IMR-90 (cell line): ENCODE measurements at regions not wholly inside any gene's neighbourhood (a gene's known extent, or its start where the extent isn't known, plus 50 kb on each side); places are given as distances from the start of the nearest gene placed in this dataset.
"Not testable (repeated sequence)": the region's sequence is repeated elsewhere in the genome, so short reads cannot be mapped to it uniquely, and the experiment has no call there.

Experiments used
- ATAC-seq: fragments of 200-7000 bp; cut with Tn5 transposase; 2 replicates; pipeline ENCODE4 v1.9.1; 2020; ENCODE audit warnings: low read depth, mild to moderate bottlenecking, moderate library complexity
- BruUV-seq: library from RNA; stranded (reverse); fragments of 400-500 nt; replicated peaks from 2 replicates; lab custom pipeline; 2021; lab: Mats Ljungman, UMichigan
- CTCF ChIA-PET: fragments of 300-600 bp; formaldehyde crosslinking; extraction: SDS; loops from one replicate; lab custom pipeline; 2021; ENCODE audit warnings: antibody characterized with exemption; lab: Yijun Ruan, JAX
- POLR2A ChIA-PET: fragments of 300-600 bp; sonication (Branson Sonifier 250); formaldehyde crosslinking; loops from one replicate; lab custom pipeline; 2022; ENCODE audit warnings: antibody characterized with exemption; ENCODE audit not compliant: unreplicated experiment; lab: Charles Lee
- DNase-seq: peaks from one replicate; pipeline ENCODE4 v3.0.0; 2013
- H2AFZ ChIP-seq: replicated peaks from 2 replicates; pipeline ENCODE3; 2013; ENCODE audit warnings: low read length, mild to moderate bottlenecking; ENCODE audit not compliant: poor library complexity
- H2AK5ac ChIP-seq: 2 replicates; pipeline ENCODE4 v1.6.1; 2013; ENCODE audit warnings: low read depth, low read length, inconsistent platforms
- H2AK9ac ChIP-seq: replicated peaks from 2 replicates; pipeline ENCODE3; 2013; ENCODE audit warnings: mild to moderate bottlenecking, low read depth, low read length, moderate library complexity; ENCODE audit not compliant: poor library complexity
- H2BK120ac ChIP-seq: 2 replicates; pipeline ENCODE4 v1.6.1; 2013; ENCODE audit warnings: low read depth, low read length, inconsistent platforms
- H2BK15ac ChIP-seq: 3 replicates; pipeline ENCODE4 v1.6.1; 2013; ENCODE audit warnings: low read depth, low read length, inconsistent platforms
- H2BK20ac ChIP-seq: 2 replicates; pipeline ENCODE4 v1.6.1; 2013; ENCODE audit warnings: low read depth, mild to moderate bottlenecking, inconsistent platforms, low read length, moderate library complexity
- H2BK5ac ChIP-seq: 2 replicates; pipeline ENCODE4 v1.6.1; 2013; ENCODE audit warnings: mild to moderate bottlenecking, low read depth, low read length, inconsistent platforms; ENCODE audit not compliant: poor library complexity, severe bottlenecking
- H3K14ac ChIP-seq: replicated peaks from 2 replicates; pipeline ENCODE4 v1.6.1; 2013; ENCODE audit warnings: low read depth, low read length, inconsistent platforms
- H3K18ac ChIP-seq: 2 replicates; pipeline ENCODE4 v1.6.1; 2013; ENCODE audit warnings: low read depth, low read length, control low read depth
- H3K23ac ChIP-seq: 2 replicates; pipeline ENCODE4 v1.6.1; 2013; ENCODE audit warnings: low read depth, low read length, inconsistent platforms
- H3K27ac ChIP-seq: 2 replicates; pipeline ENCODE4 v1.5.1; 2013; ENCODE audit warnings: mild to moderate bottlenecking, control low read depth, low read length; ENCODE audit not compliant: insufficient read depth
- H3K27me3 ChIP-seq: 2 replicates; pipeline ENCODE4 v1.6.1; 2013; ENCODE audit warnings: low read length; ENCODE audit not compliant: control insufficient read depth, insufficient read depth
- H3K36me3 ChIP-seq: 2 replicates; pipeline ENCODE4 v1.6.1; 2013; ENCODE audit warnings: low read length, mixed read lengths; ENCODE audit not compliant: control insufficient read depth, insufficient read depth
- H3K4ac ChIP-seq: 2 replicates; pipeline ENCODE4 v1.6.1; 2013; ENCODE audit warnings: low read depth, low read length, inconsistent platforms
- H3K4me1 ChIP-seq: 2 replicates; pipeline ENCODE4 v1.6.1; 2013; ENCODE audit warnings: low read length, mixed read lengths; ENCODE audit not compliant: control insufficient read depth, insufficient read depth
- H3K4me2 ChIP-seq: 2 replicates; pipeline ENCODE4 v1.6.1; 2013; ENCODE audit warnings: low read depth, mild to moderate bottlenecking, control low read depth, low read length, moderate library complexity
- H3K4me3 ChIP-seq: 2 replicates; pipeline ENCODE4 v1.5.1; 2013; ENCODE audit warnings: low read depth, mild to moderate bottlenecking, control low read depth, low read length, moderate library complexity; ENCODE audit not compliant: insufficient read depth
- H3K56ac ChIP-seq: 2 replicates; pipeline ENCODE4 v1.6.1; 2013; ENCODE audit warnings: low read length, inconsistent platforms; ENCODE audit not compliant: insufficient read depth; ENCODE audit errors: extremely low read depth
- H3K79me1 ChIP-seq, 2 experiments: 2 replicates each; pipeline ENCODE4 v1.6.1; 2013; ENCODE audit warnings: low read length in 2 of 2, inconsistent platforms in 1 of 2, low read depth in 1 of 2
- H3K9ac ChIP-seq: 2 replicates; pipeline ENCODE4 v1.6.1; 2013; ENCODE audit warnings: low read depth, low read length, control low read depth
- H3K9me1 ChIP-seq: 2 replicates; pipeline ENCODE4 v1.6.1; 2013; ENCODE audit warnings: low read length, inconsistent platforms; ENCODE audit not compliant: insufficient read depth
- H3K9me3 ChIP-seq: 2 replicates; pipeline ENCODE4 v1.6.1; 2013; ENCODE audit warnings: low read length; ENCODE audit not compliant: control insufficient read depth, insufficient read depth
- H4K20me1 ChIP-seq: 2 replicates; pipeline ENCODE4 v1.6.1; 2013; ENCODE audit warnings: low read length, inconsistent platforms; ENCODE audit not compliant: insufficient read depth
- H4K5ac ChIP-seq: 2 replicates; pipeline ENCODE4 v1.6.1; 2013; ENCODE audit warnings: mild to moderate bottlenecking, low read depth, low read length, control low read depth
- H4K8ac ChIP-seq, 2 experiments: 2 replicates each; pipeline ENCODE4 v1.6.1; 2013; ENCODE audit warnings: low read depth in 2 of 2, low read length in 2 of 2, control low read depth in 1 of 2, inconsistent platforms in 1 of 2
- H4K91ac ChIP-seq: 2 replicates; pipeline ENCODE4 v1.6.1; 2013; ENCODE audit warnings: low read depth, low read length, inconsistent platforms; ENCODE audit not compliant: insufficient read depth
- CEBPB ChIP-seq: IDR thresholded peaks from 2 replicates; pipeline ENCODE4 v1.6.1; 2012; ENCODE audit warnings: low read depth, low read length, improper control_type of control experiment
- FOS ChIP-seq: fragments of 150-350 bp; IDR thresholded peaks from 2 replicates; pipeline ENCODE4 v1.6.1; 2016; ENCODE audit warnings: low read depth, low read length
- MAZ ChIP-seq: IDR thresholded peaks from 2 replicates; pipeline ENCODE4 v1.6.1; 2012; ENCODE audit warnings: low read depth, mild to moderate bottlenecking, low read length, improper control_type of control experiment, moderate library complexity, borderline replicate concordance
- MXI1 ChIP-seq: IDR thresholded peaks from 2 replicates; pipeline ENCODE4 v1.6.1; 2012; ENCODE audit warnings: low read depth, mild to moderate bottlenecking, low read length, moderate library complexity, borderline replicate concordance
- NFE2L2 ChIP-seq: fragments of 150-350 bp; IDR thresholded peaks from 2 replicates; pipeline ENCODE4 v1.6.1; 2016; ENCODE audit warnings: low read depth, mild to moderate bottlenecking, low read length
- RAD21 ChIP-seq: IDR thresholded peaks from 2 replicates; pipeline ENCODE4 v1.6.1; 2012; ENCODE audit warnings: low read length, improper control_type of control experiment
- SMC3 ChIP-seq: fragments of 150-350 bp; IDR thresholded peaks from 2 replicates; pipeline ENCODE4 v1.6.1; 2016; ENCODE audit warnings: low read depth, mild to moderate bottlenecking, antibody characterized with exemption, low read length, moderate library complexity
- USF2 ChIP-seq: fragments of 150-350 bp; IDR thresholded peaks from 2 replicates; pipeline ENCODE4 v1.6.1; 2017; ENCODE audit warnings: mild to moderate bottlenecking, antibody characterized with exemption, low read length, low read depth
- WGBS, 2 experiments: methylation state at CpG; one replicate each; pipeline versions ENCODE4 v1.1.5 to v1.1.7; 2013; ENCODE audit warnings: missing lambda C conversion rate in 2 of 2; ENCODE audit not compliant: insufficient read length in 1 of 2; ENCODE audit errors: extremely low coverage in 2 of 2; 5-methylcytosine and 5-hydroxymethylcytosine counted together
- dilution Hi-C: fragments of 300-500 bp; cut with HindIII; formaldehyde crosslinking; loops from one replicate; pipeline ENCODE4 v1.14.3; 2018; ENCODE audit warnings: low sequenced_read_pairs; ENCODE audit not compliant: unreplicated experiment
- in situ Hi-C: fragments of 300-500 bp; cut with MboI; formaldehyde crosslinking; loops from 3 replicates; pipeline ENCODE4 v1.14.3; 2019; ENCODE audit warnings: low sequenced_read_pairs, inconsistent platforms, mixed read lengths
- intact Hi-C: fragments of 100-400 bp; cut with micrococcal nuclease; formaldehyde crosslinking; loops from 2 replicates; pipeline ENCODE4 v1.10.0; 2022
- TF ChIP-seq, protein P1 (sequence below): fragments of 150-350 bp; IDR thresholded peaks from 2 replicates; pipeline ENCODE4 v1.6.1; 2016; ENCODE audit warnings: low read depth, mild to moderate bottlenecking, low read length, moderate library complexity, borderline replicate concordance

DNA sequence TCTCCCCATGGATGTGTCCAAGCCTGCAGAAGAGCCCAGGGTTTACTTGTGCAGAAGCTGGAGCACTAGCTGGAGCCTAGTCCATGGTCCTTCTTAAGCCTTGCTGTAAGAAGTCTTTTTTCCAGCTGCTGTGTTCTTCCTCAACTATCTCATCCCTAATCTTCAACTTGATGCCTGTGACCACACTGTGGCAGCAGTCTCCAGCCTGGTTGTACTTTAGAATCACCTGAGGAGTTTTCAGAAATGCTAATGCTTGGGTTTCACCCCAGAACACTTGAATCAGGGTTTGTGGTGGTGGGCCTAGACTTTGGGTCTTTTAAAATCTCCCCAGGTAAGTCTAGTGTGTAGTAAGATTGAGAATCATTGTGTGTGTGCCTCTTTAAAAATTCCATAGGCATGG is 173.6 kb downstream of the ADCYAP1 start:
- in situ Hi-C loops, result no loop called here
- Histone ChIP-seq H2AK5ac (no peak overlapping the region), H2BK5ac (no peak overlapping the region), H3K9ac (no peak overlapping the region), H4K8ac (no peak overlapping the region), H3K18ac (no peak overlapping the region), H3K9me1 (no peaks in the 10 kb centered on the region), H3K27me3 (no peaks in the 10 kb centered on the region), H3K9me3 (peaks cover 7% of the 10 kb centered on the region), H4K91ac (no peak overlapping the region), H3K4me2 (no peak overlapping the region), H4K20me1 (no peaks in the 10 kb centered on the region), H2BK20ac (no peak overlapping the region), H3K14ac (no peak overlapping the region), H3K36me3 (no peaks in the 10 kb centered on the region), H4K5ac (no peak overlapping the region), H3K23ac (no peak overlapping the region), H3K27ac (no peak overlapping the region), H3K4me3 (no peak overlapping the region), H3K56ac (no peak overlapping the region), H2AFZ (no peak overlapping the region), H2AK9ac (no peak overlapping the region), H3K79me1 (no peaks in the 10 kb centered on the region), H2BK120ac (no peak overlapping the region), H3K4me1 (no peaks in the 10 kb centered on the region), H2BK15ac (no peak overlapping the region), H3K4ac (no peak overlapping the region)
- ChIA-PET POLR2A (no interaction called here), CTCF (no interaction called here)
- TF ChIP-seq, protein P1, sequence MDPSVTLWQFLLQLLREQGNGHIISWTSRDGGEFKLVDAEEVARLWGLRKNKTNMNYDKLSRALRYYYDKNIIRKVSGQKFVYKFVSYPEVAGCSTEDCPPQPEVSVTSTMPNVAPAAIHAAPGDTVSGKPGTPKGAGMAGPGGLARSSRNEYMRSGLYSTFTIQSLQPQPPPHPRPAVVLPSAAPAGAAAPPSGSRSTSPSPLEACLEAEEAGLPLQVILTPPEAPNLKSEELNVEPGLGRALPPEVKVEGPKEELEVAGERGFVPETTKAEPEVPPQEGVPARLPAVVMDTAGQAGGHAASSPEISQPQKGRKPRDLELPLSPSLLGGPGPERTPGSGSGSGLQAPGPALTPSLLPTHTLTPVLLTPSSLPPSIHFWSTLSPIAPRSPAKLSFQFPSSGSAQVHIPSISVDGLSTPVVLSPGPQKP, result no peak
- TF ChIP-seq RAD21, result no peak
- no peak for TF ChIP-seq CEBPB
- no peak for TF ChIP-seq NFE2L2
- TF ChIP-seq SMC3, result no peak
- TF ChIP-seq MAZ, result no peak
- TF ChIP-seq MXI1, result no peak
- TF ChIP-seq FOS, result no peak
- no peak for TF ChIP-seq USF2
- intact Hi-C loops, result no loop called here
- ATAC-seq (no peak), DNase-seq (no peak)
- dilution Hi-C loops, result no loop called here
- no TSS peak for BruUV-seq

DNA sequence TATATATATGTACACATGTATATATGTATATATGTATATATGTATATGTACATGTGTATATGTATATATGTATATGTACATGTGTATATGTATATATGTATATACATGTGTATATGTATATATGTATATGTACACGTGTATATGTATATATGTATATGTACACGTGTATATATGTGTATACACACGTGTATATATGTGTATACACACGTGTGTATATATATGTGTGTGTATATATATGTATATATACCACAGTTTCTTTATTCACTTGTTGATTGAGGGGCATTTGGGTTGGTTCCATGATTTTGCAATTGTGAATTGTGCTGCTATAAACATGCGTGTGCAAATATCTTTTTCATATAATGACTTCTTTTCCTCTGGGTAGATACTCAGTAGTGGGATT is 179.0 kb downstream of the ADCYAP1 start:
- H3K4me1 ChIP-seq, H3K9me3 ChIP-seq, intact Hi-C loops, H2AFZ ChIP-seq, H2AK5ac ChIP-seq, BruUV-seq, H2BK20ac ChIP-seq, H3K4ac ChIP-seq, ATAC-seq, H3K23ac ChIP-seq, H4K5ac ChIP-seq, DNase-seq, H3K9ac ChIP-seq, H3K9me1 ChIP-seq, H3K18ac ChIP-seq, H3K27me3 ChIP-seq, H3K4me2 ChIP-seq, H2BK15ac ChIP-seq, dilution Hi-C loops, H3K36me3 ChIP-seq, H3K27ac ChIP-seq, in situ Hi-C loops, POLR2A ChIA-PET, H4K8ac ChIP-seq, H2AK9ac ChIP-seq, CTCF ChIA-PET, H3K79me1 ChIP-seq, H3K56ac ChIP-seq, H2BK120ac ChIP-seq, H2BK5ac ChIP-seq, H3K4me3 ChIP-seq, H3K14ac ChIP-seq, H4K91ac ChIP-seq, H4K20me1 ChIP-seq: not testable (repeated sequence)
- WGBS, 2 experiments, result no CpG with 5 or more reads among the region's 5 CpGs
